HG03196 (cell line): ENCODE measurements at regions not wholly inside any gene's neighbourhood (a gene's known extent, or its start where the extent isn't known, plus 50 kb on each side); places are given as distances from the start of the nearest gene placed in this dataset.
"Not testable (repeated sequence)": the region's sequence is repeated elsewhere in the genome, so short reads cannot be mapped to it uniquely, and the experiment has no call there.

Source experiments
- ATAC-seq: cut with Tn5 transposase; IDR thresholded peaks from one replicate; pipeline ENCODE4 v1.9.1; 2021; ENCODE audit not compliant: unreplicated experiment

DNA sequence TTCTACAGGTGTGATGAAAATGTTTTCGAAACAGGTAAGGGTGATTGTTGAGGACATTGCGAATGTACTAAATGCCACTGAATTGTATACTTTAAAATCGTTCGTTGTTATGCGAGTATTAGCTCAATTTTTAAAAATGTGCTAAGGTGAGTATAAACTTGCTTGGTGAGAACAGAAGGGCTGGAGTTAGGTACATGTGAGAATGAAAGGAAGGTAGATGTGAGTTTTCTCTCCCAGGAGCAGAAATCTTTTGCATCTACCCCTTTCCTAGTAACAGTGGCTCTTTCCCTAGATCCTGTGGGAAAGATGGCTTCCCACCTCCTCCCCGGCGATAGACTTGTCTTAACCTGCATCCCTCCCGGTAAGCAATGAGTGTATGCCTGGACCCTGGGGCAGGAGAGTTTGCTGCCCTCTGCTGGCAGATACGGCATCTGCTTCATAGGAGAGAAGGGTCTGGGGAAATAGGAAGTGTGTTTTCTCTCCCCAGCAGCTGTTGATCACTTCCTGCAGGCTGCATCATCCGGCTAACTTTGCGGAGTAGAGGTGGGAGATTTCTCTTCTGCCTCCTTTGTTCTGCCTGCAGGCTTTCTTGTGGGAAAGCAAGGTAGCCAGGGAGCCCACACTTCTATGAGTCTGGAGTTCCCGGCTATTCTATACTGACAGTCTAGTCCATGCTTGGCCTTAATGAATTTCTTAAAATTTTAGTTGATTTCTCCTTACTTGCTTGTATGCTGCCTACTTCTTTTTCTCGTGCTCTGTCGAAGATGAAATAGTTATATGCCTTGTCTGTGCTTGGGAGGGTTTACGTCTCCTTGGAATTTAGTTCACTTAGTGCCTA is 373.3 kb upstream of the SEMA6A start:
- peak; percentile 100 for ATAC-seq

DNA sequence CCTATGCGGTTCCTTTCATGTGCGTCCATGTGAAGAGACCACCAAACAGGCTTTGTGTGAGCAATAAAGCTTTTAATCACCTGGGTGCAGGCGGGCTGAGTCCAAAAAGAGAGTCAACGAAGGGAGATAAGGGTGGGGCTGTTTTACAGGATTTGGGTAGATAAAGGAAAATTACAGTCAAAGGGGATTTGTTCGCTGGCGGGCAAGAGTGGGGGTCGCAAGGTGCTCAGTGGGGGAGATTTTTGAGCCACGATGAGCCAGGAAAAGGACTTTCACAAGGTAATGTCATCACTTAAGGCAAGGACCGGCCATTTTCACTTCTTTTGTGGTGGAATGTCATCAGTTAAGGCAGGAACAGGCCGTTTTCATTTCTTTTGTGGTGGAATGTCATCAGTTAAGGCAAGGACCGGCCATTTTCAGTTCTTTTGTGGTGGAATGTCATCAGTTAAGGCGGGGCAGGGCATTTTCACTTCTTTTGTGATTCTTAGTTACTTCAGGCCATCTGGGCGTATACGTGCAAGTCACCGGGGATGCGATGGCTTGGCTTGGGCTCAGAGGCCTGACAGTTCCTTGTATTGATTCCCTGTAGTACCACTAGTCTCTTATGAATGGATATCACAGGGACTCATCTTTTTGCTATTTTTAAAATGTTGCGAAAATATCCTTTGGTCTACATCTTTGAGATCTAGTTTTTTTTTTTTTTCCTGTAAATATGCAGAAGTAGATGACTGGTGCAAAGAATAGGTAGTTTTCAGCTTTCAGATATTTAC is 371.2 kb upstream of the SEMA6A start:
- not testable (repeated sequence) for ATAC-seq

DNA sequence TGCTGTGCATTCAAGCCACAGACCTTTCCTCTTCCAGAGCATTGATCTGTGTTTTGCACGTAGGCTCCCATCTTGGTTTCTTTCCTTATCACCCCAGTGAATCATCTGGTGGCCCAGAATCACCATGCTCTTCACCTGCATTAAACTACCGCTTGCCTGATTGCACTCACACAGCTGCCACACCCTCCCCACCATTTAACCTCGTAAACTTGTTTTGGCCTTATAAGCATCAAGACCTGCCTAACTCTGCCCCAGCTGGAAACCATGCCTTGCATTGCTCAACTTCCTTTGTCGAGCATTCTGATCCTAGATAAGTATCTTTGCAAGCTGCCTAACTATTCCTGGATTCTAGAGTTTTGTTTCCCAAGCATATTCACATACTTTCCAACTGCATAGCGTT is 369.6 kb upstream of the SEMA6A start:
- no peak for ATAC-seq

DNA sequence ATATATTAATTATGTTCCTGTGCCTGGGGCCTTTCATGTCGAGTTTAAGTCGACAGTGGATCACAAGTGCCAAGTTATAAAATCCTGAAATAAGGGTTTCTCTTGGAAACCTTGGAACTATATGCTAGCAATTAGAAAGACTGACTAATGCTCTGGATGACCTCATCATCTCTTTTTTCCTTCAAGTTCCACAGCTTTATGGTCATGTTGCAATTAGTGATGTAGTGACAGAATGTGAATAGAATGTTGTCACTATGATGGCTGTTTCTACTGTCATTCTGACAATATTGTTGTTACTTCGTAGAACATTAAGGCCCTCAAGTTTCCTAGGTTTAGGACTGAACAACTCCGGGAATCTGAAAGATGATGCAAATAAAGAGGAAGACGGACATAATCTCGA is 368.0 kb upstream of the SEMA6A start:
- no peak for ATAC-seq

DNA sequence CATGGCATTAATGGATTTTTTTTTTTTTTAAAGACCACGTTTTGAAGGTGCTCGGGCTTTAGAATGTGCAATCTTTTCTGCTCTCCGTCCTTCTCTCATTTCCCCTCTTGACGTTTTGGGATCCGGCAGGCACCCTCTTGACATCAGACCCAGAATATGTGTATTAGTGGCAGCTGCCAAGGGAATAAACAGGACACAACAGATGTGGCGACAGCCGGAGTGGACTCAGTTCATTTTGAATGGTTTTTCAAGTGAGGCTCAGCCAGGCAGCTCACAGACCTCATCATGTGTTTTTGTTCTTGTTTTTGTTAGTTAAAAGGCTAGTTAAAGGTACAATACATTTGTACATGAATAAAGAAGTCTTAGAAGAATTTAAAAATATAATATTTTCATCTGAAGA is 365.0 kb upstream of the SEMA6A start:
- ATAC-seq, result no peak

DNA sequence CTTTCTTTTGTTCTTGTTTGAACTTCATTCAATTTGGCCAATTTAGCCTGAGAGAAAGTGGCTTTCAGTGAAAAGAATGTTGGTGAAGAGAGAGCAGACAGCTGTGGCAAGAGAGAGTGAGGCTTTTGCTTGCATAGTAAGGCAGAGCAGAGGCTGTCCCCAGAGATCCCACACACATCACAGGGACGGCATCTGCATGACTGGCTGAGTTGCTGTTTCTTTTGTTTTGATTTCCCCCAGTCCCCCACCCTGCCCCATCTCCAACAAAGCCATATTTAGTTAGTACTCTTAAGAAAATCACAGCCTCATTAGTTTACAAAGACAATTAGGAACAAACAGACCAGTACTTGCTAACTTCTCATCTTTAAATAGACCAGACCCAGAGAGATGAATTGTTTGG is 363.9 kb upstream of the SEMA6A start:
- ATAC-seq, result no peak

DNA sequence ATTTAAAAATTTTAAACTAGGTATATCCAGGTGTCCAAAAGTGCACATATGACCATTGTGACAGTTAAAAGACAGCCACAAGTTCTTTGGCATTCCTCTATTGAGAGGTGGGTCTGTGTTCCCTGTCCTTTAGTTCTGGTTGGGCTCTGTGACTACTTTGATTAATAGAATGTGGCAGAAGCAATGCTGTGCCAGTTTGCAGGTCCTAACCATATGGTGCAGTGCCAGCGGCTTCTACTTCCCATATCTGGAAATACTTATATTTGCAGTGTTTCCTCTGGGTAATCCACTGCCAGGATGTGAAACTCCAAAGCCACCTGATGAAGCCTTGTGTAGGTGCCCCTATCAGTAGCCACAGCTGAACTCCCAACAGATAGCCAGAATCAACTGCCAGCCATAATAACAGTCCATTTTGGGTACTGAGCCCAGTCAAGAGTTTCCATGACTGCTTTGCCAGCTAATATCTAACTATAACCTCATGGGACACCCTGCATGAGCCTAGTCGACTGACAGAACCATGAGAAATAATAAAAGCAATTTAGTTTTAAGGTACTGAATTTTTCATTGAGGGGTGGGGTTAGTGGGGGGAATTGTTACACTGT is 361.0 kb upstream of the SEMA6A start:
- no peak for ATAC-seq

DNA sequence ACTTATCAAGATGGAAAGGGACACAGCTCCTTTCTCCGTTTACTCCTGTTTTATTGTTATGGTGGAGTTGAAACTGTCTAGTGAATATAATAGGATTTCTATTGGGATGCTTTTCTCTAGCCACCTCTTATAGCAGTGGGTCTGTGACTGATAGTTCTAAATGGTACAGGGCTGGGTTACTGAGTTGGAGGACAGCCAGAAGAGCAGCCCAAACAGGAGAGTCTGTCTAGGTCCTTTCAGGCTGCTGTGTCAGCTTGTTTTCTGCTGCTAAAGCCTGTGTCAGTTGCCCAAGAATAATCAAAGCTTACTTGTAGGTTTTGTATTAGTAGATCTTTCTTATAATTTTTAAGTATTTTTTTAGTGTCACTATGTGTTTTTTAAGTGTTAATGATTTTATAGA is 356.0 kb upstream of the SEMA6A start:
- no peak for ATAC-seq

DNA sequence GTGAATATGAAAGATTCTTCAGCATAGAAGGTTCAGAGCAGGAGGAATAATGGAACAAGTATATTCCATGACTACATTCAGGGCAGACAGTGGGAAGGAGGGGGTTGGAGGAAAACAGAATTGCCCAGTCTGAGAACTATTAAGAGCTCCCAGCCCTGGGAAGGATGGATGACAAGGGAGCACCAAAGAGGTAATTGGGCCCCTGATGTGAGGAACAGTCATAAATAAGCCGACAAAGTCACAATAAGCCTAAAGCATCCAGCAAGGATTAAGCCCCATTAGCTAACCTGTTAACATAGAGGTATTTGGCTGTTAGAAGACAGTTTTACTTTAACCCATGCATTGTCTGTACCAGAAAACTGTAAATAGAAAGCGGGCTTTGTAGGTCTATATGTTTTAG is 348.7 kb upstream of the SEMA6A start:
- no peak for ATAC-seq

DNA sequence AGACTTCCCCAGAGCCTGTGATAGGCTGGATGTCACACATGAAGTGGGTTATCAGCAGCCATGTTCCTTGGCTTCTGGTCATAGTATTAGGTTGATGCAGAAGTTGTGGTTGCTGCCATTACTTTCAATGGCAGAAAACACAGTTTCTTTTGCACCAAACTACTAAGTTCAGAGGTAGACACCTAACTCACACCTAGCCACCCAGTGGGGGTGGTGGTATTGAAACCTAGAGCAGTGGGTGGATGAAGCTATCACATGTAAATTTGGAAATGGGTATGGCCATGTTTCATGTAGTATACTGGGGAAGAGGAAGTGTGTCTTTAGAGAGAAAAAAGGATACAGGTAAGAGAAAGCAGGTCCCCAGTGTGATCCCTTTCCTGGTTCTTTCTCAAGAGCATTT is 347.9 kb upstream of the SEMA6A start:
- ATAC-seq, result no peak

DNA sequence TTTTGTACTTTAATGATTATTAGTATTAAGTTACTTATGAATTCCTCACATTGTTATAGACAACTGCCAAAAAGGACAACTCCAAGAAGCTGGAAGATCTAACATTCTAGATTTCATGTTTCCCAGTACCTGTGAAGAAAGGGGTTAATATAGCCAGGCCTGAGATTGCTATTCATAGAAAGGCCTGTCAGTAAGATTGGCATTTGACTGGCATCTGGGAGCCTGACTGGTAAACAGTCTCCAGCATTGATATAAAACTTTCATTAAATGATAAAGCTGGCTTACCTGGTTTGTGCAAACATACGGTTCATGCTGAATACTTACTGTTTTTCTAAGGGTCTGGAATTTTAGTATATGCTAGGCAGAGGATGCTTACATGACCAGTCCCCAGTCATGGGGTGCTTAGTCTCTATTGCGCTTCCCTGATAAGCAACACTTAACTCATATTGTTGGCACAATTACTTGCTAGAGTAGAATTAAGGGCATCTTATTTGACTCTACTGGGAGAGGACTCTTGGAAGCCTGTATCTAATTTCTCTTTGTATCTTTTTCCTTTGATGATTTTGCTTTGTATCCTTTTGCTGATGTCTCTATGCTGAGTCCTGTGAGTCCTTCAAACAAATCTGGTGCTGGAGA is 340.4 kb upstream of the SEMA6A start:
- no peak for ATAC-seq

DNA sequence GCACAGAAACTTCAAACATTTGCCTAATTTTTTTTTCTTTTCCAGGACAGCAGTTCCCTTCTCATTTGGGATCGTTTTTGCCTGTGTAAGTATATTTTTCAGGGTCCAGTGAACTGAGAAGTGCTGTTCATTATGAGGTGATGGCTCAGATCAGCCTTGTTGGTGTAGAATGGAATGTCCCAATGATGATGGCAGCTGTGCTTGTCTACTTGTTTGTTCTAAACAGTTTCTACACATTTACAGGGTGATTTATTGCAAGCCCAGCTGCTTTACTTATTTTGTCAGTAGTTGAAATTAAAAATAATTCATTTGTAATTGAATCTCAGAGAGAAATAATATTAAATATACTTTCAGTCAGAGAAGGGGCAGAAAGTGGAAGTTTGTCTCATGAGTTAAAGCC is 337.6 kb upstream of the SEMA6A start:
- ATAC-seq, result no peak

DNA sequence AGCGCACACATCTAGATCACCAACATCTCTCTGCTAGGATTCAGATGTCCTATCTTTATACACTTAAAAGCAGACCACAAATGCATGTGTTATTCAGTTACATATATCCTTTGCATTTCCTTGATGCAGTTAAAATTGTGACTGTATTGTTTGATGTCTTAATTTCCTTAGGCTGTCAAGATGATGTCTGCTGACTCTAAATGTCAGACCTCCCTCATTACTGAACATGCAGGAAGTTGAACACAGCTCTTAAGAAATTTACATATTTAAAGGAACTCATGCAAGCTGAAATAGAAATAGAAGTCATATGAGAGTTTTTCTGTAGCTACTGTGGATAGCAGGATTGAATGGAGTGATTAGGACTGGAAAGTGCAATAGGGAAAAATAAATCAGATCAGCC is 336.5 kb upstream of the SEMA6A start:
- ATAC-seq, result no peak

DNA sequence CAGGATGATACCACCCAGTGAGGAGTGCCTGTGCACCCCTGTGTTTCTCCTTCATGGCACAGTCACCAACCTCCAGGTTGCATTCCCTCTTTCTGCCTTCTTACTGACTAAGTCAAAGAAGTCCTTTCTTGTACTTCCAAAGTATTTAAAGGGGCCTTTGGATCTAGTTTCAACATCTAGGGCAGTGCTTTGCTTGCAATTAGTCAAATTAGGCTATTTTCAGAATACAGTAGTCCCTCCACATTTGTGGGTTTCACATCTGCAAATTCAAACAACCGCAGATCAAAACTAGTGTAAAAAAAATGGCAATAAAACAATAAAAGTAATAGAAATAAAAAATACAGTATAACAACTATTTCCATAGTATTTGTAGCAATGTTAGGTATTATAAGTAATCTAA is 333.9 kb upstream of the SEMA6A start:
- no peak for ATAC-seq

DNA sequence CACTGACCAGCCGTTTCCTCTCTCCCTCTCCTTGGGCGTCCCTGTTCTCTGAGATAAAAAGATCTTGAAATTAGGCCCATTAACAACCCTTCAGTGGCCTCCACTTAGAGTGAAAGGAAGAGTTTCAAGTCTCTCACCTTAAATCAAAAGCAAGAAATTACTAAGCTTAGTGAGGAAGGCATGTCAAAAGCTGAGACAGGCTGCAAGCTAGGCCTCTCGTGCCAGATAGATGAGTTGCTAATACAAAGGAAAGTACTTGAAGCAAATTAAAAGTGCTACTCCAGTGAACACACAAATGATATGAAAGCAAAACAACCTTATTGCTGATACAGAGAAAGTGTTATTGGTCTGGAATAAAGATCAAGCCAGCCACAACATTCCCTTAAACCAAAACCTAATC is 331.3 kb upstream of the SEMA6A start:
- no peak for ATAC-seq

DNA sequence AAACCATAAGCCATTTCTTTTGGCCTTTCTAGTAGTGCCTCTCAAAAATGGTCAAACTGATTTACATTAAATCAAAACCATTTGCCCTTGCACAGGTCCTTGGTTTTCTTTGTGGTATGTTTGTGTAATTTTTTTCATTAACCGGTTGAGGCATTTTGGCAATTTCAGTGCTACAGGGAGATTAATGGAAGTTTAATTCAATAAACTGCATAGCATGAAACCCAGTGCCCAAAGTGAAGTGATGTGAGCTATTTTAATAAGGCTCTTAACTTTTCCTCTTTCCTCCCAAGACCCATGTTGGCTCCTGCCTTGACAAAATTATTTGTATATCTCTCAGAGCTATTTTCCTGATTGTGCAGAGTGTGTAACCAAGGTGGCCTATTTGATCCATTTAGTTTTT is 326.2 kb upstream of the SEMA6A start:
- ATAC-seq, result no peak

DNA sequence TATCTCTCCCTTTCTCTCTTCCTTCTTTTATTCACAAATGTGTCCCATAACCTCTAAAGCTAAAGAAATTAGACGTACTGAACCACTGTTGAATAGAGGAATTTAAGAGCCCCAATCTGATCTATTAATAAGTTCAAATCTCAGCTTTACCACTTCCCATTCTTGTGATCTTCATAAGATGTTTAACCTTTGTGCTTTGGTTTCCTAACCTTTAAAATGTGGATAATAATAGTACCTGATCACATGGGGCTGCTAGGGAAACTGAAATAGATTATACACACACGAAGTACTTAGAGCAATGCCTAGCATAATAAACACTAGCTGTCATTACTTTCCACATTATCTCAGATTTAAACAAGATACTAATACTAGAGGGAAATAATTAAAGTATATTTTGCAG is 324.3 kb upstream of the SEMA6A start:
- ATAC-seq, result no peak

DNA sequence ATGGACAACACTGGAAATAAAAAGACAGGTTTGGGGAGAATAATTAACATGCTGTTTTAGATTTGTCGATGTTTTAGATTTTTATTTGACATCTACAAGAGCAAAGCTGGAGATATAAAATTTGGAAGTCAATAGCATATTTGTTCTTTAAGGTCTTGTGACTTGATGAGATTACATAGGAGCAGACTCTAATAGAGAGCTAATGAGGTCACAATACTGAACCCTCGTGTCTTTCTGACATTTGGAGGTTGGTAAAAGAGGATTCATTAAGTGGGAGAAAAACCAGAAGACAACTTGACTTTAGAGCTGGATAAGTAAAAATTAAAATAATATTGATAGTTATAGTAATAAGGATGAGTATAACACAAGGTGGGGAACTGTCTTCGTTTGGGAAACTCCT is 322.7 kb upstream of the SEMA6A start:
- ATAC-seq, result no peak

DNA sequence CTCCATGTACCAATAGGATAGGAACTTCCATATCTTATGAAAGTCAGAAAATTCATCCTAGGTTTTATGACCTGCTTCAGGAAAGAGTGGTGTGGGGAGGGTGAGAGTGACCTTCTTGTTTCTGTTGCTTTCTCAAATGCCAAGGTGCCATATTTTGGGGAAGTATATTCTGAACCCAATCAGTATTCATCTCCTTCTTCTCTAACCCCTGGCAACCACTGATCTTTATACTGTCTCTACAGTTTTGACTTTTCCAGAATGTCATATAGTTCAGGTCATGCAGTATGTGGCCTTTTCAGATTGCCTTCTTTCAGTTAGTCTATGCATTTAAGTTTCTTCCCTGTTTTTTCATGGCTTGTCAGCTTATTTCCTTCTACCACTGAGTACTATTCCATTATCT is 321.4 kb upstream of the SEMA6A start:
- ATAC-seq, result no peak

DNA sequence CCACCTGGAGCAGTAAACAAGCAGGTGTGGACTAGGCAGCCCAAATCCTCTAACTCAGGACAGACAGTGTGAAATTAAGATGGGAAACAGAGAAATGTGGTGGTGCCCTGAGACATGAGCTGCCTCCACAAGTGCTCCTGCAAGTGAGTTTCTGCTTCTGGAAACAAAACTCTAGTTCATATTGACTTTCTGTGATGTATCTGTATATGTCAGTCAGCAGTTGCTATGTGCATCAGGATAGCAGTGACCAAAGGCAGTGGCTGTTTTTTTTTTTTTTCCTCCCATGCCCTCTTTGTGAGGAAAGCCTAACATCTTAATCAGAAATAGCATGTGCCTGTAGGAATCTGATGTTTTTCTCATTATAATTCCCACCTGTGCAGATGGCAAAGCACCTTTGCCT is 318.4 kb upstream of the SEMA6A start:
- ATAC-seq, result no peak

DNA sequence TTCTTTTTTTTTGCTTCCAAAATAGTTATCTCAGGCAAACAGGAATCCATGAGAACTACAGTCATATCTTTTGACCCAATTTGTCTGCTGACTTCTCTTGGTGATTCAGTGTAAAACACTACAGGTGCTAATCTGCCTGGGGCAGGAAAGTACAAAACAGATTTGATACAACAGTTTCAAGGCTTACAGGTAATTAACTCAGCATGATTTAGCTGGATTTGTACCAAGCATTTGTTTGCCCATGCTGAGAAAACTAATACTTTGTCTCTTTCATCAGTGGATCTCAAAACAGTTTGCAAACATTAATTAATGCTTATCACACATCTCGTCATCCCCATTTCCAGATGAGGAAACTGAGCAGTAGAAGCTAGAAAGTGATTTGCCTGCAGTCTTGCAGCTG is 312.5 kb upstream of the SEMA6A start:
- no peak for ATAC-seq

DNA sequence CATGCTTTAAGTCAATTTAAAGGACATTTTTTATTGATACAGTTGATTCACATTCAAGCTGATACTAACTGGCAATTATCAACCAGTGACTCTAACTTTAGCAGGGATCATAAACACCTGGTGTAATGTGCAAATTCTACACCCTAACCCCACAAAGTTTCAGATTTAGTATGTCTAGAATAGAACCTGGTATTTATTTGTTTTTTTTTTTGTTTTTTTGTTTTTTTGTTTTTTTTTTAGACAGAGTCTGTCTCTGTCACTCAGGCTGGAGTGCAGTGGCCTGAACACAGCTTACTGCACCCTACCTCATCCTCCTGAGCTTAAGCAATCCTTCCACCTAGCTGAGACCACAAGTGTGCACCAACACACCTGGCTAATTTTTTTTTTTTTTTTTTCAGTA is 311.2 kb upstream of the SEMA6A start:
- peak; percentile 57 for ATAC-seq
